MCF 10A (cell line): ENCODE measurements at regions not wholly inside any gene's neighbourhood (a gene's known extent, or its start where the extent isn't known, plus 50 kb on each side); places are given as distances from the start of the nearest gene placed in this dataset.

Experiments
- BruUV-seq: library from RNA; stranded (reverse); fragments of 400-500 nt; replicated peaks from 2 replicates; lab custom pipeline; 2021; lab: Mats Ljungman, UMichigan
- CTCF ChIA-PET: fragments of 300-600 bp; sonication (Branson Sonifier 250); formaldehyde crosslinking; extraction: SDS; loops from one replicate; lab custom pipeline; 2021; ENCODE audit warnings: antibody characterized with exemption, inconsistent platforms; lab: Yijun Ruan, JAX
- POLR2A ChIA-PET: fragments of 300-600, 350-650 bp; sonication (Branson Sonifier 250); formaldehyde crosslinking; extraction: SDS; loops from one replicate; lab custom pipeline; 2020; ENCODE audit warnings: antibody characterized with exemption, inconsistent platforms; lab: Yijun Ruan, JAX
- DNase-seq: peaks from one replicate; pipeline ENCODE4 v3.0.0-alpha.2; 2018; ENCODE audit not compliant: unreplicated experiment
- H3K27ac Mint-ChIP-seq: one replicate; pipeline ENCODE4 v1.8.0; 2022; ENCODE audit warnings: mild to moderate bottlenecking, low read depth, mixed read lengths; ENCODE audit not compliant: unreplicated experiment
- H3K27me3 Mint-ChIP-seq: one replicate; pipeline ENCODE4 v1.8.0; 2022; ENCODE audit warnings: mixed read lengths; ENCODE audit not compliant: insufficient read depth, unreplicated experiment
- H3K36me3 Mint-ChIP-seq: one replicate; pipeline ENCODE4 v1.8.0; 2022; ENCODE audit warnings: mild to moderate bottlenecking, moderate library complexity, mixed read lengths; ENCODE audit not compliant: insufficient read depth, unreplicated experiment
- H3K4me1 Mint-ChIP-seq: one replicate; pipeline ENCODE4 v1.8.0; 2022; ENCODE audit warnings: mixed read lengths; ENCODE audit not compliant: insufficient read depth, unreplicated experiment
- H3K4me3 Mint-ChIP-seq: one replicate; pipeline ENCODE4 v1.8.0; 2022; ENCODE audit warnings: mild to moderate bottlenecking, moderate library complexity, mixed read lengths; ENCODE audit not compliant: unreplicated experiment
- H3K9me3 Mint-ChIP-seq: one replicate; pipeline ENCODE4 v1.8.0; 2022; ENCODE audit warnings: mixed read lengths; ENCODE audit not compliant: unreplicated experiment
- intact Hi-C: fragments of 100-400 bp; cut with micrococcal nuclease; formaldehyde crosslinking; loops from 2 replicates; pipeline ENCODE4 v1.14.1; 2022
- TF ChIP-seq, protein P1 (sequence below): fragments of 200-600 bp; IDR thresholded peaks from one replicate; pipeline ENCODE4 v1.8.0; 2022; ENCODE audit warnings: antibody characterized with exemption, mild to moderate bottlenecking; ENCODE audit not compliant: unreplicated experiment

DNA sequence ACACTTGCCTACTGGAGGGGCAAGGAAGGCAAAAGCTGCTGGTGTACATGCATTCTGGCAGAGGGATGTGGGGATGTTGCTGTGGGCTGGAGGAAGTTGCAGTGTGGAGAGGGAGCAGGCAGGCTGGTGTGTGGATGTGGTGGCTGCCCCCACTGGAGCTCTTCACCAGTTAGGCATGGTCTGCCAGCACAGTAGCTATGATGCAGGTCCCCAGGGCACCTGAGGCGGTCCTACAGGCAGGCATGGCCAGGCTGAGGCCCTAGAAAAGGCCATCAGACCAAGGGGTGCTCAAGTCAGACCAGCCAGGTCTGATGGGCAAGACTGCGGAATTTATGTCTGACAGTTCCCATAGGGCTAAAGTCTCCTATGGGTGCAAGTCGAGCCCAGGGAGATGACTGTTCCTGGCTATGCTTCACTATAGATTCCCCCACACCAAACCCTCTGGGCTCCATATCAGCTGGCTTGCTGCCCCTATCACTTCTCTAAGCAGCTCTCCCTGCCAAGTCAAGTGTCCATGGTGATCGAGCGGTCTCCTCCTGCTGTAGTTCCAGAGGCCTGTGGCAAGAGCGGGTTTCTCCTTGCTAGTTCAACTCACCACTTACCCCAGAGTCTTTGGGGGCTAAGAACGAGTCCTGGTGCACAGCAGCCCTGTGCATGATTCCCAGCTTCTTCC is 473.1 kb downstream of the TDRD3 start:
- Mint-ChIP-seq H3K4me3 (no peak overlapping the region), H3K4me1 (peaks cover 6% of the 10 kb centered on the region), H3K9me3 (peaks cover 12% of the 10 kb centered on the region), H3K36me3 (no peaks in the 10 kb centered on the region), H3K27ac (no peak overlapping the region), H3K27me3 (no peaks in the 10 kb centered on the region)
- ChIA-PET CTCF (no interaction called here), POLR2A (no interaction called here)
- intact Hi-C loops = no loop called here
- no peak for DNase-seq
- TF ChIP-seq, protein P1, sequence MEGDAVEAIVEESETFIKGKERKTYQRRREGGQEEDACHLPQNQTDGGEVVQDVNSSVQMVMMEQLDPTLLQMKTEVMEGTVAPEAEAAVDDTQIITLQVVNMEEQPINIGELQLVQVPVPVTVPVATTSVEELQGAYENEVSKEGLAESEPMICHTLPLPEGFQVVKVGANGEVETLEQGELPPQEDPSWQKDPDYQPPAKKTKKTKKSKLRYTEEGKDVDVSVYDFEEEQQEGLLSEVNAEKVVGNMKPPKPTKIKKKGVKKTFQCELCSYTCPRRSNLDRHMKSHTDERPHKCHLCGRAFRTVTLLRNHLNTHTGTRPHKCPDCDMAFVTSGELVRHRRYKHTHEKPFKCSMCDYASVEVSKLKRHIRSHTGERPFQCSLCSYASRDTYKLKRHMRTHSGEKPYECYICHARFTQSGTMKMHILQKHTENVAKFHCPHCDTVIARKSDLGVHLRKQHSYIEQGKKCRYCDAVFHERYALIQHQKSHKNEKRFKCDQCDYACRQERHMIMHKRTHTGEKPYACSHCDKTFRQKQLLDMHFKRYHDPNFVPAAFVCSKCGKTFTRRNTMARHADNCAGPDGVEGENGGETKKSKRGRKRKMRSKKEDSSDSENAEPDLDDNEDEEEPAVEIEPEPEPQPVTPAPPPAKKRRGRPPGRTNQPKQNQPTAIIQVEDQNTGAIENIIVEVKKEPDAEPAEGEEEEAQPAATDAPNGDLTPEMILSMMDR = no peak
- BruUV-seq = no TSS peak

DNA sequence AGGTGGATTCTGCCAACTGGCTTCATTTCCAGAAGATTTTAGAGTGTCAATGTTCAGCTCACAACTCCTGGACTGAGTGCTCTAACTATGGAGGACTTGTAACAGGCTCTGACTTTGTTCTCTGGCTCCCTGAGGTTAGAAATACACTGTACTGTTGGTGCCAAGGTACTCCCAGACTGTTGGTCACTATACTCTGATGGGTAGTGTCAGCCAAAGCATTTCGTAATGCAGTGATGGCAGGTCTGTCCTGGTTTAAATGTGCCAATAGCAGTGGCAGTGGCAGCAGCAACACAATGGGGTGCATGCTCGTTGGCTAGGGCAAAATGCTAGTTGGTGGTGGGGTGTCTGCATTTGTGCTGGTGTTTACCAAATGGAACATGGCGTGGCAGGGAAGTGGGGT is 472.2 kb downstream of the TDRD3 start:
- DNase-seq = no peak
- CTCF ChIA-PET = interaction anchor here (0.7 kb wide), 1 partner anchor 13 kb away, joined by 3 read pairs; no protein-coding TSS in a partner anchor
- Mint-ChIP-seq H3K9me3 (peaks cover 12% of the 10 kb centered on the region), H3K36me3 (no peaks in the 10 kb centered on the region), H3K27me3 (no peaks in the 10 kb centered on the region), H3K4me3 (no peak overlapping the region), H3K4me1 (peaks cover 6% of the 10 kb centered on the region), H3K27ac (no peak overlapping the region)
- BruUV-seq = no TSS peak
- TF ChIP-seq, protein P1 = no peak
- POLR2A ChIA-PET = interaction anchor here (0.7 kb wide), 1 partner anchor 83 kb away, joined by 3 read pairs; no protein-coding TSS in a partner anchor
- intact Hi-C loops = no loop called here

DNA sequence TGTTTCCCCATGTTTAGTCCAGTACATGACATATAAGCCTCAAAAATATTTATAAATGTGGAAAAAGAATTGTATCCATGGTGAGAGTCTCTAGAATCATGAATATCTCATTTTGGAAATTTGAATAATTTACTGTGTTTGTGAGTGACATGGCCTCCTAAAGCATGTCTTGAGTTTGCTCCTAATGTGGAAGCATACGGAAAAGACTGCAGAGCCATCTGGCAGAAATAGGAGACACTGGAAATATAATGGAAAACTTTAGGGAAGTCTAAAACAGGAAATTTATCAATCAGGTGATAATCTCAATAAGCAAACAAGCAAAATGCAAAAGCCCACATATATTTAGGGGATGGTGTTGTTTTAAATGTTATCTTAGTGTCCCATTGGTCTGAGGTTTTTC is 465.0 kb downstream of the TDRD3 start:
- CTCF ChIA-PET = interaction anchor here (0.8 kb wide), 1 partner anchor 64 kb away, joined by 3 read pairs; no protein-coding TSS in a partner anchor
- no peaks in the 10 kb centered on the region for H3K4me1 Mint-ChIP-seq
- H3K27me3 Mint-ChIP-seq = no peaks in the 10 kb centered on the region
- no peaks in the 10 kb centered on the region for H3K36me3 Mint-ChIP-seq
- peaks cover 4% of the 10 kb centered on the region for H3K9me3 Mint-ChIP-seq
- no peak overlapping the region for H3K27ac Mint-ChIP-seq
- no TSS peak for BruUV-seq
- no peak overlapping the region for H3K4me3 Mint-ChIP-seq
- intact Hi-C loops = no loop called here
- POLR2A ChIA-PET = no interaction called here
- DNase-seq = no peak
- TF ChIP-seq, protein P1 = no peak

DNA sequence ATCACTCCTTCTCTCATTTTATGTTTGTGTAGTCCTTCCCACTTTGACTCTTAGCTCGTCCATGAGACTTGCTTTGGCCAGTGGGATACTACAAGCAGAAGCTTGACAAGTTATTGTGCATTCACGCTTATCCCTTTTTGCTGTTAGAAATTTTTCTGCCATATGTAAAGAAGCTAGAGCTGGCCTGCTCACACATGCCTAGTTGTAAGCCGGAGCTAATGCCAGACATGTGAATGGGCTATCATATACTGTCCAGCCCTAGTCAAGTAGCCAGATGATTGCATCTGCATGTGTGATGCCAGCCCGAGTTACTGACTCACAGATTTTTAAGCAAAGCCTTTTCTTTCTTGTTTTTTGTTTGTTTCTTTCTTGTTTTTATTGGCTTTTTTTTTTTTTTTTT is 460.7 kb downstream of the TDRD3 start:
- ChIA-PET POLR2A (interaction anchor here (0.5 kb wide), 1 partner anchor 40 kb away, joined by 3 read pairs; no protein-coding TSS in a partner anchor), CTCF (interaction anchor here (1.8 kb wide), 1 partner anchor 13 kb away, joined by 3 read pairs; no protein-coding TSS in a partner anchor)
- TF ChIP-seq, protein P1 = no peak
- no TSS peak for BruUV-seq
- peaks cover 9% of the 10 kb centered on the region for H3K9me3 Mint-ChIP-seq
- H3K4me3 Mint-ChIP-seq = no peak overlapping the region
- H3K27ac Mint-ChIP-seq = no peak overlapping the region
- no peaks in the 10 kb centered on the region for H3K27me3 Mint-ChIP-seq
- H3K36me3 Mint-ChIP-seq = peaks cover 6% of the 10 kb centered on the region
- no peaks in the 10 kb centered on the region for H3K4me1 Mint-ChIP-seq
- DNase-seq = no peak
- intact Hi-C loops = no loop called here
